BJ (cell line): ENCODE measurements at regions not wholly inside any gene's neighbourhood (a gene's known extent, or its start where the extent isn't known, plus 50 kb on each side); places are given as distances from the start of the nearest gene placed in this dataset.

Source experiments
- CTCF ChIA-PET: fragments of 350-600 bp; formaldehyde crosslinking; extraction: SDS; loops from one replicate; lab custom pipeline; 2021; ENCODE audit warnings: antibody characterized with exemption, inconsistent platforms; lab: Yijun Ruan, JAX
- POLR2A ChIA-PET: fragments of 300-600 bp; sonication (Branson Sonifier 250); formaldehyde crosslinking; extraction: SDS; loops from one replicate; lab custom pipeline; 2021; ENCODE audit warnings: antibody characterized with exemption; lab: Charles Lee
- DNase-seq: peaks from one replicate; pipeline ENCODE4 v3.0.0-alpha.2; 2011; ENCODE audit warnings: low read depth
- H3K27me3 ChIP-seq: 2 replicates; pipeline ENCODE4 v1.6.0; 2011; ENCODE audit warnings: low read length; ENCODE audit not compliant: control insufficient read depth, insufficient read depth
- H3K36me3 ChIP-seq: 2 replicates; pipeline ENCODE4 v1.5.1; 2011; ENCODE audit warnings: low read length; ENCODE audit not compliant: control insufficient read depth, insufficient read depth
- H3K4me3 ChIP-seq: 2 replicates; pipeline ENCODE4 v1.5.1; 2011; ENCODE audit warnings: low read depth, mild to moderate bottlenecking, control low read depth, low read length
- TF ChIP-seq, protein P1 (sequence below): IDR thresholded peaks from 2 replicates; pipeline ENCODE4 v1.5.1; 2011; ENCODE audit warnings: low read depth, mild to moderate bottlenecking, control low read depth, inconsistent platforms, low read length, moderate library complexity; ENCODE audit not compliant: insufficient read depth

DNA sequence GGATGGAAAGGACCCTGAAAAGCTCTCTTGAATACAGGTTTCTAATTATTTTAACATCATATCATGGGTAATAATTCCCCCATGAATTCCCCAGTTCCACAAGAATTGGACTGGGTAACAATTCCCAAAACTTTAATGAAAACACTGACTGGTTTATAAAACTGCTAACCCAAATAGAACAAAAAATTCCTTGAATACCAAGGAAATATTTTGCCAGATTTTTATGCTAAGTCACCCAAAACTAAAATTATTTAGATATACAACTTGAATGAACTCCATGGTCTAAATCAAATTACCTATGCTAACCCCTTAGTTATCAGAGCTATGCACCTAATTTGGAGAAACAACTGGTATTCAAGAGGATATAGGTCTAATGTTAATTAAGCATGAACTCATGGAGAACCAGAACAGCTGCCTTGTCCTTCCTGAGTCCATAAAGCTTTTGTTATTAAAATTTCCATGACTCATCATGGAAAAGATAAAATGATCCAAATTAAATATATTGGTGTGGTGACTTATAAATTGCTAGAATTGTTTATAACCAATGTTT, 164.9 kb upstream of the TUT7 start:
- ChIA-PET POLR2A (interaction anchor here (0.7 kb wide), 1 partner anchor 85 kb away, joined by 3 read pairs; no protein-coding TSS in a partner anchor), CTCF (interaction anchor here (1.0 kb wide), 1 partner anchor 11 kb away, joined by 3 read pairs; no protein-coding TSS in a partner anchor)
- no peaks in the 10 kb centered on the region for H3K36me3 ChIP-seq
- TF ChIP-seq, protein P1, sequence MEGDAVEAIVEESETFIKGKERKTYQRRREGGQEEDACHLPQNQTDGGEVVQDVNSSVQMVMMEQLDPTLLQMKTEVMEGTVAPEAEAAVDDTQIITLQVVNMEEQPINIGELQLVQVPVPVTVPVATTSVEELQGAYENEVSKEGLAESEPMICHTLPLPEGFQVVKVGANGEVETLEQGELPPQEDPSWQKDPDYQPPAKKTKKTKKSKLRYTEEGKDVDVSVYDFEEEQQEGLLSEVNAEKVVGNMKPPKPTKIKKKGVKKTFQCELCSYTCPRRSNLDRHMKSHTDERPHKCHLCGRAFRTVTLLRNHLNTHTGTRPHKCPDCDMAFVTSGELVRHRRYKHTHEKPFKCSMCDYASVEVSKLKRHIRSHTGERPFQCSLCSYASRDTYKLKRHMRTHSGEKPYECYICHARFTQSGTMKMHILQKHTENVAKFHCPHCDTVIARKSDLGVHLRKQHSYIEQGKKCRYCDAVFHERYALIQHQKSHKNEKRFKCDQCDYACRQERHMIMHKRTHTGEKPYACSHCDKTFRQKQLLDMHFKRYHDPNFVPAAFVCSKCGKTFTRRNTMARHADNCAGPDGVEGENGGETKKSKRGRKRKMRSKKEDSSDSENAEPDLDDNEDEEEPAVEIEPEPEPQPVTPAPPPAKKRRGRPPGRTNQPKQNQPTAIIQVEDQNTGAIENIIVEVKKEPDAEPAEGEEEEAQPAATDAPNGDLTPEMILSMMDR: no peak
- no peak for DNase-seq
- H3K27me3 ChIP-seq: no peaks in the 10 kb centered on the region
- no peak overlapping the region for H3K4me3 ChIP-seq

DNA sequence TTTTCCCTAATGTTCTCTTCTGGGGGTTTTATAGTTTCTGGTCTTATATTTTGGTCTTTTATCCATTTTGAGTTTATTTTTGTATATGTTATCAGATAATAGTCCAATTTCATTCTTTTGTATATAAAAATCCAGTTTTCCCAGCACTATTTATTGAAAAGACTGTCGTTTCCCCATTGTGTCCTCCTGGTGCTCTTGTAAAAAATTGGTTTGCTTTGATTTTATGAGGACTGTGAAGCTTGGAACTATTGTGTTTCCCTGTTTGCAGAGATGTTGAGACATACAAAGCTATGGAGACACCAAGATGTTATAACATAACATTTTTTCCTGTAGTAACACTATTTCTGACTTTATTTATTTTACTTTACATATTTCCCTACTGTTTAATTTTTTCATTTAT, 163.3 kb upstream of the TUT7 start:
- TF ChIP-seq, protein P1: no peak
- ChIA-PET CTCF (no interaction called here), POLR2A (no interaction called here)
- Histone ChIP-seq H3K36me3 (no peaks in the 10 kb centered on the region), H3K27me3 (no peaks in the 10 kb centered on the region), H3K4me3 (no peak overlapping the region)
- DNase-seq: no peak

DNA sequence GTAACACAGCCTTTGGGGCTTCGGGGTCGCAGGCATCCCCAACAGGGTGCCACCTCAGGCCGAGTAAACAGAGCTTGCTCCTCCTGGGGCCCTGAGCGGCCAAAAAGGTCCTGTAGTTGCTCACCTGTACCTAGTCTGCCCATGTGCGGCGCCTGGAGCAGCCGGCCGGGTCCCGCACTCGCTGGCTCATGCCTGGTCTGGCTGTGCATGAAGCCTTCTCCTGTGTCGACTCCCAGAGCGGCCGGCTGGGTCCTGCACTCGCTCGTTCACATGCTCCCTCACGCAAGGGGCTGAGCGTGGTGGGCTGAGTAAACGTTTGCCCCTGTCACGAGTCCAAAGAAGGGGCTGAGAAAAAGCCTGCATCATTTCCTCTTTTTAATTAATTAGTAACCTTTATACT, 162.4 kb upstream of the TUT7 start:
- Histone ChIP-seq H3K27me3 (no peaks in the 10 kb centered on the region), H3K36me3 (no peaks in the 10 kb centered on the region), H3K4me3 (no peak overlapping the region)
- no peak for DNase-seq
- TF ChIP-seq, protein P1: no peak
- ChIA-PET CTCF (interaction anchor here (0.6 kb wide), 1 partner anchor 29 kb away, joined by 3 read pairs; no protein-coding TSS in a partner anchor), POLR2A (no interaction called here)

DNA sequence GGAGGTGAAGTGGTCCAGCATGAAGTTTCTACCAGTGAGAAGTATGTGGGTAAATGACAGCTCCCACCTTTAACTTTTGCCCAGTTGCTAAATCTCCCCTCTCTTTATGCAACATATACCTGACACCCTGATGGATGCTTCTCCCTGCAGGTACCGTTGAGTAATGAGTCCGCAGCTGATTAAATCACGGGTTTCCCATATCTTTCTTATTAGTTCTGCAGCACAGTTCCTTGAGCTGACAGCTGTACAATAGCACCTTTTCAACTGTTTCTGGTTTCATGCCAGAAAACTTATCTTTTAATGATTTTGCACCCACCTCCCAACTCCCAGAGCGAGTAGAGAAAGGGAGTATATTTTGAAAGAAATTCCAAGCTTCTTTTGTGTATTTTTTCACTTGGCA, 161.0 kb upstream of the TUT7 start:
- Histone ChIP-seq H3K36me3 (no peaks in the 10 kb centered on the region), H3K4me3 (no peak overlapping the region), H3K27me3 (no peaks in the 10 kb centered on the region)
- no peak for DNase-seq
- POLR2A ChIA-PET: no interaction called here
- CTCF ChIA-PET: no interaction called here
- TF ChIP-seq, protein P1: no peak

DNA sequence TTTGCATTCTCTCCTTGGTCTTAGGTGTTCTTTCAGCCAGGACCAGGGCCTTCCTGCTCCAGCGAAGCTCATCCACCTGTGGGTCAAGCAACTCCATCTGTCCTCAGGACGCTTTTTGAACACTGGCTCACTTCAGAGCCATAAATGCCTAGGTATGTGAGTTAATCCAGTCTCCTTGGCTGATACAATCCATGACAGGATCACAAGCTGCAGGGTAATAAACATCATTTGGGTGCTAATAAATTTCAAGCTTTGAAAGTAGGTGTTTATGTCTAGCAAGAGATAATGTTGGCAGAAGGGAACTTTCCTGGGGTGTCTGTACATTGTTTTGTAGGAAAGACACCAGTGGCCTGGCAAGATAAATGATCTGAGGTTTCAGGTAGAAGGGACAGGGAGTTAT, 159.2 kb upstream of the TUT7 start:
- DNase-seq: no peak
- ChIA-PET POLR2A (no interaction called here), CTCF (interaction anchor here (0.6 to 1.2 kb wide), 4 partner anchors 10 to 101 kb away, joined by 3 to 5 read pairs (median 3); no protein-coding TSS in a partner anchor)
- H3K4me3 ChIP-seq: no peak overlapping the region
- no peaks in the 10 kb centered on the region for H3K36me3 ChIP-seq
- TF ChIP-seq, protein P1: no peak
- no peaks in the 10 kb centered on the region for H3K27me3 ChIP-seq
